ENCODE measurements at regions not wholly inside any gene's neighbourhood (a gene's known extent, or its start where the extent isn't known, plus 50 kb on each side); places are given as distances from the start of the nearest gene placed in this dataset.

DNA sequence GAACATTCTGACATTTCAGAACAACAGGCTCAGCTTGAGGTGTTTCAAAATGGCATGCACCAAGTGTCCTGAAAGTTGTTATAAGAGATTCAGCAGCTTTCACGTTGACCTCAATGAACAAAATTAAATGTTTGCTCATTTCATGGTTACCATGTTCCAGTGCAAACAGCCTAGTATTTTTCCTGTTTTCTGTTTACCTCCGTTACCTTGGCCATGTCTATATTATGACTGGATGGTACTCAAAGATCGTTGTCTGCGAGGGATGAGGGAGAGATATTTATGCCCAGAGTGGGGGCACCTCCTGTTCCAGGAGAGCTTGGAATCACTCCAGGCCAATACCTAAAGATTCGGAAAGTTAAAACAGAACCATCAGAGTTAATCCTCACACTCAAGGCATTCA lies 83.8 kb upstream of the SASH1 start:
- POLR2A ChIA-PET, result no interaction called here
- no TSS peak for BruUV-seq (replicated peaks)
- TF ChIP-seq CBX3 (IDR thresholded peaks at IDR 0.05; ENCODE audit: low read depth), result no peak
- TF ChIP-seq POLR2AphosphoS5 (IDR thresholded peaks at IDR 0.05; ENCODE audit: low read depth, low read length), result no peak
- TF ChIP-seq, protein P1, sequence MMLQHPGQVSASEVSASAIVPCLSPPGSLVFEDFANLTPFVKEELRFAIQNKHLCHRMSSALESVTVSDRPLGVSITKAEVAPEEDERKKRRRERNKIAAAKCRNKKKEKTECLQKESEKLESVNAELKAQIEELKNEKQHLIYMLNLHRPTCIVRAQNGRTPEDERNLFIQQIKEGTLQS (IDR thresholded peaks at IDR 0.05), result no peak
- no peak for TF ChIP-seq RAD21 (IDR thresholded peaks at IDR 0.05; ENCODE audit: low read depth)
- TF ChIP-seq FOSL1 (IDR thresholded peaks at IDR 0.05; ENCODE audit: low read depth), result no peak
- TF ChIP-seq, protein P2, sequence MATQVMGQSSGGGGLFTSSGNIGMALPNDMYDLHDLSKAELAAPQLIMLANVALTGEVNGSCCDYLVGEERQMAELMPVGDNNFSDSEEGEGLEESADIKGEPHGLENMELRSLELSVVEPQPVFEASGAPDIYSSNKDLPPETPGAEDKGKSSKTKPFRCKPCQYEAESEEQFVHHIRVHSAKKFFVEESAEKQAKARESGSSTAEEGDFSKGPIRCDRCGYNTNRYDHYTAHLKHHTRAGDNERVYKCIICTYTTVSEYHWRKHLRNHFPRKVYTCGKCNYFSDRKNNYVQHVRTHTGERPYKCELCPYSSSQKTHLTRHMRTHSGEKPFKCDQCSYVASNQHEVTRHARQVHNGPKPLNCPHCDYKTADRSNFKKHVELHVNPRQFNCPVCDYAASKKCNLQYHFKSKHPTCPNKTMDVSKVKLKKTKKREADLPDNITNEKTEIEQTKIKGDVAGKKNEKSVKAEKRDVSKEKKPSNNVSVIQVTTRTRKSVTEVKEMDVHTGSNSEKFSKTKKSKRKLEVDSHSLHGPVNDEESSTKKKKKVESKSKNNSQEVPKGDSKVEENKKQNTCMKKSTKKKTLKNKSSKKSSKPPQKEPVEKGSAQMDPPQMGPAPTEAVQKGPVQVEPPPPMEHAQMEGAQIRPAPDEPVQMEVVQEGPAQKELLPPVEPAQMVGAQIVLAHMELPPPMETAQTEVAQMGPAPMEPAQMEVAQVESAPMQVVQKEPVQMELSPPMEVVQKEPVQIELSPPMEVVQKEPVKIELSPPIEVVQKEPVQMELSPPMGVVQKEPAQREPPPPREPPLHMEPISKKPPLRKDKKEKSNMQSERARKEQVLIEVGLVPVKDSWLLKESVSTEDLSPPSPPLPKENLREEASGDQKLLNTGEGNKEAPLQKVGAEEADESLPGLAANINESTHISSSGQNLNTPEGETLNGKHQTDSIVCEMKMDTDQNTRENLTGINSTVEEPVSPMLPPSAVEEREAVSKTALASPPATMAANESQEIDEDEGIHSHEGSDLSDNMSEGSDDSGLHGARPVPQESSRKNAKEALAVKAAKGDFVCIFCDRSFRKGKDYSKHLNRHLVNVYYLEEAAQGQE (IDR thresholded peaks at IDR 0.05; ENCODE audit: low read depth), result no peak
- TF ChIP-seq EGR1 (IDR thresholded peaks at IDR 0.05; ENCODE audit: low read depth), result no peak
- TF ChIP-seq, protein P3, sequence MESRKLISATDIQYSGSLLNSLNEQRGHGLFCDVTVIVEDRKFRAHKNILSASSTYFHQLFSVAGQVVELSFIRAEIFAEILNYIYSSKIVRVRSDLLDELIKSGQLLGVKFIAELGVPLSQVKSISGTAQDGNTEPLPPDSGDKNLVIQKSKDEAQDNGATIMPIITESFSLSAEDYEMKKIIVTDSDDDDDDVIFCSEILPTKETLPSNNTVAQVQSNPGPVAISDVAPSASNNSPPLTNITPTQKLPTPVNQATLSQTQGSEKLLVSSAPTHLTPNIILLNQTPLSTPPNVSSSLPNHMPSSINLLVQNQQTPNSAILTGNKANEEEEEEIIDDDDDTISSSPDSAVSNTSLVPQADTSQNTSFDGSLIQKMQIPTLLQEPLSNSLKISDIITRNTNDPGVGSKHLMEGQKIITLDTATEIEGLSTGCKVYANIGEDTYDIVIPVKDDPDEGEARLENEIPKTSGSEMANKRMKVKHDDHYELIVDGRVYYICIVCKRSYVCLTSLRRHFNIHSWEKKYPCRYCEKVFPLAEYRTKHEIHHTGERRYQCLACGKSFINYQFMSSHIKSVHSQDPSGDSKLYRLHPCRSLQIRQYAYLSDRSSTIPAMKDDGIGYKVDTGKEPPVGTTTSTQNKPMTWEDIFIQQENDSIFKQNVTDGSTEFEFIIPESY (IDR thresholded peaks at IDR 0.05; ENCODE audit: extremely low read depth, insufficient replicate concordance, low read length), result no peak
- TF ChIP-seq SP1 (IDR thresholded peaks at IDR 0.05; ENCODE audit: low read depth), result no peak
- no peak for TF ChIP-seq ZFX (IDR thresholded peaks at IDR 0.05)
- TF ChIP-seq EZH2 (IDR thresholded peaks at IDR 0.05), result no peak
- TF ChIP-seq ELF1 (IDR thresholded peaks at IDR 0.05; ENCODE audit: borderline replicate concordance, low read depth), result no peak
- no peak for TF ChIP-seq EZH2phosphoT487 (IDR thresholded peaks at IDR 0.05; ENCODE audit: borderline replicate concordance)
- TF ChIP-seq ZNF274 (IDR thresholded peaks at IDR 0.05; ENCODE audit: low read depth, low read length), result no peak
- no peak for TF ChIP-seq YY1 (IDR thresholded peaks at IDR 0.05; ENCODE audit: extremely low read depth, insufficient replicate concordance, low read depth, low read length)
- TF ChIP-seq SRF (IDR thresholded peaks at IDR 0.05; ENCODE audit: low read depth), result no peak
- TF ChIP-seq POLR2A (IDR thresholded peaks at IDR 0.05; ENCODE audit: borderline replicate concordance, extremely low read depth, insufficient read depth, insufficient read length), result no peak
- no peak for TF ChIP-seq SIN3A (IDR thresholded peaks at IDR 0.05; ENCODE audit: low read depth)
- no peak overlapping the region for H2AFZ ChIP-seq (ENCODE audit: low read depth, low read length, poor library complexity, severe bottlenecking)
- no peak overlapping the region for H3K27ac ChIP-seq (ENCODE audit: low read depth, low read length)
- H3K9me3 ChIP-seq (ENCODE audit: control insufficient read depth in 1 of 2, insufficient read depth in 1 of 2, low read depth in 1 of 2, low read length in 2 of 2), result no peaks in the 10 kb centered on the region
- H4K20me1 ChIP-seq (ENCODE audit: insufficient read depth), result no peaks in the 10 kb centered on the region
- ATAC-seq (no peak), DNase-seq (ENCODE audit: low read depth, low spot score) (no peak)
- intact Hi-C loops (cut with micrococcal nuclease), result no loop called here
- CTCF ChIA-PET, result no interaction called here
- no peak overlapping the region for H3K4me2 ChIP-seq (ENCODE audit: low read length)
- peaks cover 7 to 14% of the 10 kb centered on the region in 2 experiments for H3K4me1 ChIP-seq (ENCODE audit: control insufficient read depth in 1 of 2, insufficient read depth in 2 of 2, low read length in 2 of 2)
- no peaks in the 10 kb centered on the region for H3K27me3 ChIP-seq (ENCODE audit: insufficient read depth, low read length)
- no peaks in the 10 kb centered on the region for H3K36me3 ChIP-seq (ENCODE audit: control insufficient read depth in 1 of 2, insufficient read depth in 2 of 2, low read length in 2 of 2)
- no peaks in the 10 kb centered on the region for H3K9me2 ChIP-seq (ENCODE audit: insufficient read depth)
- no peak overlapping the region for H3K4me3 ChIP-seq (replicated peaks in 1 of 2; ENCODE audit: low read depth in 1 of 2, low read length in 2 of 2)
- H3K9ac ChIP-seq (ENCODE audit: low read length), result no peak overlapping the region
- RAD21 ChIA-PET (ENCODE audit: low non-redundant PET in 1 of 2, low total read pairs in 2 of 2, uncharacterized antibody in 2 of 2, unreplicated experiment in 2 of 2), result no interaction called here
- no peaks in the 10 kb centered on the region for H3K79me2 ChIP-seq (ENCODE audit: insufficient read depth, low read length)
